H1 (cell line): ENCODE measurements at regions not wholly inside any gene's neighbourhood (a gene's known extent, or its start where the extent isn't known, plus 50 kb on each side); places are given as distances from the start of the nearest gene placed in this dataset.

ENCODE experiments used
- PHF8 ChIP-seq: fragments of 200-600 bp; sonication (generic); conservative IDR thresholded peaks from 2 replicates; pipeline ENCODE4 v1.7.1; 2012; ENCODE audit warnings: low read depth, mild to moderate bottlenecking, inconsistent platforms, low read length, moderate library complexity
- POLR2A ChIP-seq, 2 experiments: IDR thresholded peaks; 1 replicate in 1 of 2; 2 replicates in 1 of 2; pipeline ENCODE4 v1.6.1; 2011; ENCODE audit warnings: low read depth in 2 of 2, low read length in 2 of 2, mild to moderate bottlenecking in 2 of 2; ENCODE audit errors: control extremely low read depth in 1 of 2
- ZNF274 ChIP-seq: IDR thresholded peaks from 2 replicates; pipeline ENCODE4 v1.7.0; 2012; ENCODE audit warnings: low read length, borderline replicate concordance; ENCODE audit errors: extremely low read depth
- TF ChIP-seq, protein P1 (sequence below): IDR thresholded peaks from 2 replicates; pipeline ENCODE4 v1.6.1; 2012; ENCODE audit warnings: low read length, inconsistent platforms
- TF ChIP-seq, protein P2 (sequence below): fragments of 300-600 bp; sonication (generic); IDR thresholded peaks from 2 replicates; pipeline ENCODE4 v1.7.1; 2012; ENCODE audit warnings: low read length, moderate library complexity, mild to moderate bottlenecking, inconsistent platforms; ENCODE audit not compliant: insufficient replicate concordance

GRCh38 chr14:43232261-43232660 is 1274.8 kb downstream of the FSCB start (continued):
- TF ChIP-seq, protein P1, sequence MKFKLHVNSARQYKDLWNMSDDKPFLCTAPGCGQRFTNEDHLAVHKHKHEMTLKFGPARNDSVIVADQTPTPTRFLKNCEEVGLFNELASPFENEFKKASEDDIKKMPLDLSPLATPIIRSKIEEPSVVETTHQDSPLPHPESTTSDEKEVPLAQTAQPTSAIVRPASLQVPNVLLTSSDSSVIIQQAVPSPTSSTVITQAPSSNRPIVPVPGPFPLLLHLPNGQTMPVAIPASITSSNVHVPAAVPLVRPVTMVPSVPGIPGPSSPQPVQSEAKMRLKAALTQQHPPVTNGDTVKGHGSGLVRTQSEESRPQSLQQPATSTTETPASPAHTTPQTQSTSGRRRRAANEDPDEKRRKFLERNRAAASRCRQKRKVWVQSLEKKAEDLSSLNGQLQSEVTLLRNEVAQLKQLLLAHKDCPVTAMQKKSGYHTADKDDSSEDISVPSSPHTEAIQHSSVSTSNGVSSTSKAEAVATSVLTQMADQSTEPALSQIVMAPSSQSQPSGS: no peak
- TF ChIP-seq POLR2A (IDR thresholded peaks at IDR 0.05; ENCODE audit: control extremely low read depth in 1 of 2, low read depth in 2 of 2, low read length in 2 of 2): no peak
- TF ChIP-seq, protein P2, sequence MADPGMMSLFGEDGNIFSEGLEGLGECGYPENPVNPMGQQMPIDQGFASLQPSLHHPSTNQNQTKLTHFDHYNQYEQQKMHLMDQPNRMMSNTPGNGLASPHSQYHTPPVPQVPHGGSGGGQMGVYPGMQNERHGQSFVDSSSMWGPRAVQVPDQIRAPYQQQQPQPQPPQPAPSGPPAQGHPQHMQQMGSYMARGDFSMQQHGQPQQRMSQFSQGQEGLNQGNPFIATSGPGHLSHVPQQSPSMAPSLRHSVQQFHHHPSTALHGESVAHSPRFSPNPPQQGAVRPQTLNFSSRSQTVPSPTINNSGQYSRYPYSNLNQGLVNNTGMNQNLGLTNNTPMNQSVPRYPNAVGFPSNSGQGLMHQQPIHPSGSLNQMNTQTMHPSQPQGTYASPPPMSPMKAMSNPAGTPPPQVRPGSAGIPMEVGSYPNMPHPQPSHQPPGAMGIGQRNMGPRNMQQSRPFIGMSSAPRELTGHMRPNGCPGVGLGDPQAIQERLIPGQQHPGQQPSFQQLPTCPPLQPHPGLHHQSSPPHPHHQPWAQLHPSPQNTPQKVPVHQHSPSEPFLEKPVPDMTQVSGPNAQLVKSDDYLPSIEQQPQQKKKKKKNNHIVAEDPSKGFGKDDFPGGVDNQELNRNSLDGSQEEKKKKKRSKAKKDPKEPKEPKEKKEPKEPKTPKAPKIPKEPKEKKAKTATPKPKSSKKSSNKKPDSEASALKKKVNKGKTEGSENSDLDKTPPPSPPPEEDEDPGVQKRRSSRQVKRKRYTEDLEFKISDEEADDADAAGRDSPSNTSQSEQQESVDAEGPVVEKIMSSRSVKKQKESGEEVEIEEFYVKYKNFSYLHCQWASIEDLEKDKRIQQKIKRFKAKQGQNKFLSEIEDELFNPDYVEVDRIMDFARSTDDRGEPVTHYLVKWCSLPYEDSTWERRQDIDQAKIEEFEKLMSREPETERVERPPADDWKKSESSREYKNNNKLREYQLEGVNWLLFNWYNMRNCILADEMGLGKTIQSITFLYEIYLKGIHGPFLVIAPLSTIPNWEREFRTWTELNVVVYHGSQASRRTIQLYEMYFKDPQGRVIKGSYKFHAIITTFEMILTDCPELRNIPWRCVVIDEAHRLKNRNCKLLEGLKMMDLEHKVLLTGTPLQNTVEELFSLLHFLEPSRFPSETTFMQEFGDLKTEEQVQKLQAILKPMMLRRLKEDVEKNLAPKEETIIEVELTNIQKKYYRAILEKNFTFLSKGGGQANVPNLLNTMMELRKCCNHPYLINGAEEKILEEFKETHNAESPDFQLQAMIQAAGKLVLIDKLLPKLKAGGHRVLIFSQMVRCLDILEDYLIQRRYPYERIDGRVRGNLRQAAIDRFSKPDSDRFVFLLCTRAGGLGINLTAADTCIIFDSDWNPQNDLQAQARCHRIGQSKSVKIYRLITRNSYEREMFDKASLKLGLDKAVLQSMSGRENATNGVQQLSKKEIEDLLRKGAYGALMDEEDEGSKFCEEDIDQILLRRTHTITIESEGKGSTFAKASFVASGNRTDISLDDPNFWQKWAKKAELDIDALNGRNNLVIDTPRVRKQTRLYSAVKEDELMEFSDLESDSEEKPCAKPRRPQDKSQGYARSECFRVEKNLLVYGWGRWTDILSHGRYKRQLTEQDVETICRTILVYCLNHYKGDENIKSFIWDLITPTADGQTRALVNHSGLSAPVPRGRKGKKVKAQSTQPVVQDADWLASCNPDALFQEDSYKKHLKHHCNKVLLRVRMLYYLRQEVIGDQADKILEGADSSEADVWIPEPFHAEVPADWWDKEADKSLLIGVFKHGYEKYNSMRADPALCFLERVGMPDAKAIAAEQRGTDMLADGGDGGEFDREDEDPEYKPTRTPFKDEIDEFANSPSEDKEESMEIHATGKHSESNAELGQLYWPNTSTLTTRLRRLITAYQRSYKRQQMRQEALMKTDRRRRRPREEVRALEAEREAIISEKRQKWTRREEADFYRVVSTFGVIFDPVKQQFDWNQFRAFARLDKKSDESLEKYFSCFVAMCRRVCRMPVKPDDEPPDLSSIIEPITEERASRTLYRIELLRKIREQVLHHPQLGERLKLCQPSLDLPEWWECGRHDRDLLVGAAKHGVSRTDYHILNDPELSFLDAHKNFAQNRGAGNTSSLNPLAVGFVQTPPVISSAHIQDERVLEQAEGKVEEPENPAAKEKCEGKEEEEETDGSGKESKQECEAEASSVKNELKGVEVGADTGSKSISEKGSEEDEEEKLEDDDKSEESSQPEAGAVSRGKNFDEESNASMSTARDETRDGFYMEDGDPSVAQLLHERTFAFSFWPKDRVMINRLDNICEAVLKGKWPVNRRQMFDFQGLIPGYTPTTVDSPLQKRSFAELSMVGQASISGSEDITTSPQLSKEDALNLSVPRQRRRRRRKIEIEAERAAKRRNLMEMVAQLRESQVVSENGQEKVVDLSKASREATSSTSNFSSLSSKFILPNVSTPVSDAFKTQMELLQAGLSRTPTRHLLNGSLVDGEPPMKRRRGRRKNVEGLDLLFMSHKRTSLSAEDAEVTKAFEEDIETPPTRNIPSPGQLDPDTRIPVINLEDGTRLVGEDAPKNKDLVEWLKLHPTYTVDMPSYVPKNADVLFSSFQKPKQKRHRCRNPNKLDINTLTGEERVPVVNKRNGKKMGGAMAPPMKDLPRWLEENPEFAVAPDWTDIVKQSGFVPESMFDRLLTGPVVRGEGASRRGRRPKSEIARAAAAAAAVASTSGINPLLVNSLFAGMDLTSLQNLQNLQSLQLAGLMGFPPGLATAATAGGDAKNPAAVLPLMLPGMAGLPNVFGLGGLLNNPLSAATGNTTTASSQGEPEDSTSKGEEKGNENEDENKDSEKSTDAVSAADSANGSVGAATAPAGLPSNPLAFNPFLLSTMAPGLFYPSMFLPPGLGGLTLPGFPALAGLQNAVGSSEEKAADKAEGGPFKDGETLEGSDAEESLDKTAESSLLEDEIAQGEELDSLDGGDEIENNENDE: no peak
- no peak for TF ChIP-seq ZNF274
- no peak for TF ChIP-seq PHF8
